Stimulated activated CD8-positive, alpha-beta memory T cell treated with anti-CD3 and anti-CD28 coated beads, Interleukin-7, amount 100 ng/mL, for 24 hours (primary cell): ENCODE measurements at regions not wholly inside any gene's neighbourhood (a gene's known extent, or its start where the extent isn't known, plus 50 kb on each side); places are given as distances from the start of the nearest gene placed in this dataset.

Source experiments
- DNase-seq: peaks from one replicate; pipeline ENCODE4 v3.0.0-alpha.2; 2020; ENCODE audit warnings: low read depth

GRCh38 chr2:121019071-121019470 is 265.9 kb downstream of the TFCP2L1 start:
- DNase-seq: no peak

- no peak for DNase-seq
Measured at GRCh38 chr2:121019756-121020155, 265.2 kb downstream of the TFCP2L1 start.

GRCh38 chr2:121021685-121022084 is 263.3 kb downstream of the TFCP2L1 start:
- no peak for DNase-seq

- no peak for DNase-seq
Measured at GRCh38 chr2:121028577-121028976, 256.4 kb downstream of the TFCP2L1 start.

- no peak for DNase-seq
Measured at GRCh38 chr2:121030523-121030922, 254.5 kb downstream of the TFCP2L1 start.

- DNase-seq: no peak
Measured at GRCh38 chr2:121031568-121032340, 253.2 kb downstream of the TFCP2L1 start.

- DNase-seq: no peak
Measured at GRCh38 chr2:121033461-121033996, 251.5 kb downstream of the TFCP2L1 start.

- DNase-seq: no peak
Measured at GRCh38 chr2:121034551-121034950, 250.5 kb downstream of the TFCP2L1 start.

GRCh38 chr2:121036226-121036692 is 248.7 kb downstream of the TFCP2L1 start:
- no peak for DNase-seq

GRCh38 chr2:121037480-121037879 is 247.5 kb downstream of the TFCP2L1 start:
- no peak for DNase-seq

GRCh38 chr2:121038031-121038430 is 247.0 kb downstream of the TFCP2L1 start:
- no peak for DNase-seq

- no peak for DNase-seq
Measured at GRCh38 chr2:121038431-121038830, 246.6 kb downstream of the TFCP2L1 start.

GRCh38 chr2:121038891-121039616 is 245.9 kb downstream of the TFCP2L1 start:
- no peak for DNase-seq

- DNase-seq: no peak
Measured at GRCh38 chr2:121039679-121040078, 245.3 kb downstream of the TFCP2L1 start.

GRCh38 chr2:121041516-121041915 is 243.5 kb downstream of the TFCP2L1 start:
- DNase-seq: no peak

GRCh38 chr2:121043061-121043826 is 241.8 kb downstream of the TFCP2L1 start:
- no peak for DNase-seq

GRCh38 chr2:121043827-121044222 is 241.2 kb downstream of the TFCP2L1 start:
- DNase-seq: no peak

GRCh38 chr2:121044412-121044811 is 240.6 kb downstream of the TFCP2L1 start:
- no peak for DNase-seq

GRCh38 chr2:121045245-121045644 is 239.8 kb downstream of the TFCP2L1 start:
- DNase-seq: no peak

- no peak for DNase-seq
Measured at GRCh38 chr2:121046335-121046734, 238.7 kb downstream of the TFCP2L1 start.

GRCh38 chr2:121047383-121047782 is 237.6 kb downstream of the TFCP2L1 start:
- no peak for DNase-seq

- DNase-seq: no peak
Measured at GRCh38 chr2:121049131-121049530, 235.9 kb downstream of the TFCP2L1 start.
